ENCODE measurements at regions not wholly inside any gene's neighbourhood (a gene's known extent, or its start where the extent isn't known, plus 50 kb on each side); places are given as distances from the start of the nearest gene placed in this dataset.
A peak's percentile ranks its signal among the peaks of the same experiment; 100 is the strongest.

DNA sequence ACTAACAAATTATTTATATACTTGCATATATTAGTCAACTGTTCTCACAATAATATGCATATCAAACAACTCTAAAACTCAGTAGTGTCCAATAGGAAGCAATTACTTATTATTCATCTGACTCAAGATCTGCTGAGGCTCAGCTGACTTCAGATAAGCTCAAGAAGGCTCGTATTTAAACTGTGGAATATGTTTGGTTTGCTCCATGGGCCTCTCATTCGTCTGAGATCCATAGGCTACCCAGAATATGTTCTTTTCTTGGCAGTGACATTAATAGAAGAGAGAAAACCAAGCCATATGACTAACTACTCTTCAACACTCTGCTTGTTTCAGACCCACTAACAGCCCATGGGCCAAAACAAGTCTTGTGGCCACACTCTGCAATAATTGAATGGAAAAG is 107.7 kb upstream of the MAP2 start:
- no peak for DNase-seq

GRCh38 chr2:209321076-209321475 is 102.8 kb upstream of the MAP2 start:
- DNase-seq: no peak

GRCh38 chr2:209321581-209321980 is 102.3 kb upstream of the MAP2 start:
- no peak for DNase-seq

- DNase-seq: no peak
Measured at GRCh38 chr2:209322041-209322440, 101.8 kb upstream of the MAP2 start.

DNA sequence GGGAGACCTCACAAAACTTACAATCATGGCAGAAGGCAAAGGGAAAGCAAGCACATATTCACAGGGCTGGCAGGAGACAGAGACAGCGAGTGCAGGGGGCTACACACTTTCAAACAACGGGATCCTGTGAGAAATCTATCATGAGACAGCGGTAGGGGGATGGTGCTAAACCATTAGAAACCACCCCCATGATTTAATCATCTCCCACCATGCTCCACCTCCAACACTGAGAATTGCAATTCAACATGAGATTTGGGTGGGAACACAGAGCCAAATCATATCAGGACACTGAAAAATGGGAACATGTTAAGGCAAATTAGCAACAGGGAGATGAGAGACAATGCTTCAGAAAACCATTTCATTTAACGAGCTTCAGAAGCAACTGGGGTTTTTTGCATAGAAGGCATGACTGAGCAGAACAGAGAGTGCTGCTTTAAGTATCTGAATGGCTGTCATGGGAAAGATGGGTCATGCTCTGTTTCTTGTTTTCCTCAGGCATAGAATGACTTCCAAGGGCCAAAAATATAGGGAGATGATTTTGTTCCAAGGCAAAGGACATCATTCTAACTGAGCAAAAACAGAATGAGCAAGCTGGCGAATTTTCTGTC is 100.8 kb upstream of the MAP2 start:
- DNase-seq: no peak

GRCh38 chr2:209323738-209324137 is 100.1 kb upstream of the MAP2 start:
- no peak for DNase-seq

- DNase-seq: no peak
Measured at GRCh38 chr2:209324281-209324680, 99.6 kb upstream of the MAP2 start.

GRCh38 chr2:209331291-209331844 is 92.5 kb upstream of the MAP2 start:
- DNase-seq: no peak

GRCh38 chr2:209334188-209335017 is 89.4 kb upstream of the MAP2 start:
- DNase-seq: no peak

DNA sequence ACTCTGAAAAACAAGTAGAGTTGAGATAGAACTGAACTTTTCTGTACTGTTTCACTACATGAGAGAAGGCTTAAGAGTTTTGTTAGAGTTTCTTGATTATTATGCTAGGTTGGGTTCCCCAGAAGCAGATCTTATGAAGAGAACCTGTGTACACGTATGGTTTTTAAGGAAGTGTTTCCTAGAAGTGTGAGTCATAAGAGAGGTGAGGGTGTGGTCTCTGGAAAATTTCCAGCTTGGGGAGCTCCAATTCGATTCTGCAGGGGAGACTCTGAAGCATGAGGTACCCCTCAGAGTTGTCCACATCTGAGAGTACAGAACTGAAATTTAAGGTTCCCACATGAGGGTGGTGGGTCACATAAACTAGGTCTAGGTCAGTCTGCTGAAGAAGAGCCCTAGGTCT is 83.3 kb upstream of the MAP2 start:
- DNase-seq: no peak

GRCh38 chr2:209344349-209344748 is 79.5 kb upstream of the MAP2 start:
- DNase-seq: no peak

- DNase-seq: no peak
Measured at GRCh38 chr2:209348433-209348832, 75.4 kb upstream of the MAP2 start.

DNA sequence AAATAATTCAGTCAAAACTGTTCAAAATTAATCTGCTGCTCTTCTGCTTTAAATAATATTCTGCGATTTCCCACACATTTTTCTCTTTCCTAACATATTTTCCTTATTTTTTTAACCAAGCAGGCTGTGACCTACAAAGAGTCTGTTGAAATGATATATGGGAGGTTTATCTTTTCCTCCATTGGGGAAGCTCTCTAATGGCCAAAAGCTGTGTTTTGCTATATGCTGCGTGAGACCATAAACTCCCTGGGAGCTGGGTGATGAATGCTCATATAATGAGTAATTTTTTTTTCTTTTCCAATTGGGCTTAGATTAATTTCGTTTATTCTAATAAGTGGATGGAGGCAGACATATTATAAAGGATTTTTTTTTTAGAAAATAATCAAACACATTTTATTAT is 72.2 kb upstream of the MAP2 start:
- DNase-seq: no peak

- DNase-seq: no peak
Measured at GRCh38 chr2:209358992-209359391, 64.9 kb upstream of the MAP2 start.

GRCh38 chr2:209367075-209367747 is 56.6 kb upstream of the MAP2 start:
- DNase-seq: no peak

DNA sequence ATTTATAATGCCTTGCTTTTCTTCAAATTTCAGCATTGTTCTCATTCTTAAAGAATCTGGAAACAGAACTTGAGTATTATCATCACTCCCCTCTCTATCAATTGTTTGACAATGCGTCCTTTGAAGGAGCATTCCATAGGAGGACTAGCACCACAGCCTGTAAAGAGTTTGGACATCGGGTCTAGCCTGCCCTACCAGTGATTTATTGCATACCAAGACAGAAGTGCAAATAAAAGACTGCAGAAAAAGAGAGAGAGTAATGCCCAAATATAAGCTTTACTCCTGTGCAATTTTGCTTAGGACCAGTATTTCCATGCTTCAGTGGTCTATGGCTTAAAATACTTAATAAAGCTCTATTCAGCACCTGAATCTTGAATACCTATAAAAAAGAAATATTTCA is 55.4 kb upstream of the MAP2 start:
- DNase-seq: no peak

DNA sequence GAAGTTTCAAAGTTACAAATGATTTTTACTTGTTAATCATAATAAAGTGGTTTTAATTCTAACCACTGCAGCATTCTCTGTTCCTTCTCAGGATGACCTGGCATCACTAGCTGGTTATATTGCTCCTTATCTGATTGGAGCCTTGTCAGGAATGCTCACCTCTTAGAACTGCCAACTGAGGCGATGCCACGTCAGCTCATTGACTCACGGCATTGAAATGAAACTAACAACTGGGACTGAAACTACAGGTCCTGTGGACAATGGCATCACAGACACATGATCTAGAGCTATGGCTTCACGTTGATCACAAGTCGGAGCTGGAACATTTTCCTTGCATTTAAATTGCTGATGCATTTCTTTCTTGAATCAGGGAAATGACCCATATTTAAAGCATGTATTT is 54.9 kb upstream of the MAP2 start:
- peak; percentile 84 for DNase-seq

GRCh38 chr2:209369656-209370055 is 54.2 kb upstream of the MAP2 start:
- DNase-seq: no peak

DNA sequence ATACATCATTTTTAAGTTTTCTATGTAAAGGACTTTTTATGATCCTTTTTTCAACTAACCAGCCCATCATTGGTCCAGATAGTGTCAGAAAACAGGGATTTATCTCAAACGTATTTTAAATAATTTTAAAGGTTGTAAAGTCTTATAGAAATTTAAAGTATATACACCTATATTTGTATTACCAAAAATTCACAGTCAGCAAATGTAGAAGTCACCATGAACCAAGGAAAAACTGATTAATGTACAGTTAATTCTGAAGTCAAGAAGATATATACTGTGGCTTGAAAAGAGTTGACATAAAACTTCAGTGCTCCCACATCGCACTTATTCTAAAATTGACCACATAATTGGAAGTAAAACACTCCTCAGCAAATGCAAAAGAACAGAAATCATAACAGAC is 52.4 kb upstream of the MAP2 start:
- DNase-seq: no peak

All from NCI-H226 (cell line).